CD8-positive, alpha-beta memory T cell (primary cell): ENCODE measurements at regions not wholly inside any gene's neighbourhood (a gene's known extent, or its start where the extent isn't known, plus 50 kb on each side); places are given as distances from the start of the nearest gene placed in this dataset.

Experiments used
- CTCF ChIA-PET: fragments of 350-600 bp; sonication (Branson Sonifier 250); formaldehyde crosslinking; loops from one replicate; lab custom pipeline; 2021; ENCODE audit warnings: antibody characterized with exemption; lab: Charles Lee
- POLR2A ChIA-PET: fragments of 350-600 bp; sonication (Branson Sonifier 250); formaldehyde crosslinking; loops from one replicate; lab custom pipeline; 2021; ENCODE audit warnings: antibody characterized with exemption; lab: Charles Lee
- DNase-seq, 5 donors: peaks; one replicate each; pipeline versions ENCODE4 v3.0.0 to v3.0.0-alpha.2; 2020 to 2022; ENCODE audit warnings: mixed read lengths in 1 of 5
- H3K27ac ChIP-seq: one replicate; pipeline ENCODE4 v1.7.0; 2013; ENCODE audit warnings: low read depth, mild to moderate bottlenecking, low read length, moderate library complexity
- H3K27me3 ChIP-seq: 2 replicates; pipeline ENCODE4 v1.7.0; 2013; ENCODE audit warnings: low read length, mild to moderate bottlenecking; ENCODE audit not compliant: insufficient read depth, poor library complexity, severe bottlenecking
- H3K36me3 ChIP-seq: 2 replicates; pipeline ENCODE4 v1.7.0; 2013; ENCODE audit warnings: mild to moderate bottlenecking, low read length, moderate library complexity; ENCODE audit not compliant: insufficient read depth
- H3K4me1 ChIP-seq: 2 replicates; pipeline ENCODE4 v1.7.0; 2013; ENCODE audit warnings: mild to moderate bottlenecking, low read length, moderate library complexity; ENCODE audit not compliant: insufficient read depth
- H3K4me3 ChIP-seq: 2 replicates; pipeline ENCODE4 v1.7.0; 2013; ENCODE audit warnings: mild to moderate bottlenecking, low read length
- H3K9me3 ChIP-seq: 2 replicates; pipeline ENCODE4 v1.7.0; 2013; ENCODE audit warnings: mild to moderate bottlenecking, low read length
- H3K27ac Mint-ChIP-seq, 8 donors: one replicate each; pipeline ENCODE4 v1.8.0; 2020 to 2021; ENCODE audit warnings: mixed read lengths in 8 of 8, mild to moderate bottlenecking in 6 of 8, inconsistent platforms in 3 of 8, moderate library complexity in 3 of 8
- H3K27me3 Mint-ChIP-seq, 2 donors: one replicate each; pipeline ENCODE4 v1.8.0; 2020 to 2021; ENCODE audit warnings: mixed read lengths in 2 of 2, mild to moderate bottlenecking in 1 of 2, moderate library complexity in 1 of 2
- H3K36me3 Mint-ChIP-seq, 3 donors: one replicate each; pipeline ENCODE4 v1.8.0; 2020 to 2021; ENCODE audit warnings: mixed read lengths in 3 of 3, inconsistent platforms in 1 of 3, mild to moderate bottlenecking in 1 of 3
- H3K4me1 Mint-ChIP-seq, 3 donors: one replicate each; pipeline ENCODE4 v1.8.0; 2020 to 2021; ENCODE audit warnings: mixed read lengths in 3 of 3, inconsistent platforms in 1 of 3, mild to moderate bottlenecking in 1 of 3
- H3K4me3 Mint-ChIP-seq, 7 donors: one replicate each; pipeline ENCODE4 v1.8.0; 2020 to 2021; ENCODE audit warnings: mixed read lengths in 7 of 7, mild to moderate bottlenecking in 6 of 7, moderate library complexity in 4 of 7, inconsistent platforms in 2 of 7
- H3K9me3 Mint-ChIP-seq, 5 donors: one replicate each; pipeline ENCODE4 v1.8.0; 2020 to 2022; ENCODE audit warnings: mixed read lengths in 5 of 5, mild to moderate bottlenecking in 3 of 5, moderate library complexity in 2 of 5, inconsistent platforms in 1 of 5

GRCh38 chr14:83331513-83331912 is 1797.9 kb upstream of the SEL1L start:
- ChIA-PET CTCF (no interaction called here), POLR2A (no interaction called here)
- H3K4me1 Mint-ChIP-seq, result no peaks in the 10 kb centered on the region
- no peaks in the 10 kb centered on the region for H3K9me3 ChIP-seq
- peaks cover 0 to 32% (median 15%) of the 10 kb centered on the region in 5 donors for H3K9me3 Mint-ChIP-seq
- no peak overlapping the region for H3K4me3 ChIP-seq
- H3K27ac ChIP-seq, result no peak overlapping the region
- no peaks in the 10 kb centered on the region for H3K36me3 Mint-ChIP-seq
- H3K27me3 Mint-ChIP-seq, result no peaks in the 10 kb centered on the region
- H3K4me3 Mint-ChIP-seq, result no peak overlapping the region
- H3K4me1 ChIP-seq, result no peaks in the 10 kb centered on the region
- H3K27me3 ChIP-seq, result no peaks in the 10 kb centered on the region
- no peak for DNase-seq
- no peaks in the 10 kb centered on the region for H3K36me3 ChIP-seq
- H3K27ac Mint-ChIP-seq, result no peak overlapping the region

DNA sequence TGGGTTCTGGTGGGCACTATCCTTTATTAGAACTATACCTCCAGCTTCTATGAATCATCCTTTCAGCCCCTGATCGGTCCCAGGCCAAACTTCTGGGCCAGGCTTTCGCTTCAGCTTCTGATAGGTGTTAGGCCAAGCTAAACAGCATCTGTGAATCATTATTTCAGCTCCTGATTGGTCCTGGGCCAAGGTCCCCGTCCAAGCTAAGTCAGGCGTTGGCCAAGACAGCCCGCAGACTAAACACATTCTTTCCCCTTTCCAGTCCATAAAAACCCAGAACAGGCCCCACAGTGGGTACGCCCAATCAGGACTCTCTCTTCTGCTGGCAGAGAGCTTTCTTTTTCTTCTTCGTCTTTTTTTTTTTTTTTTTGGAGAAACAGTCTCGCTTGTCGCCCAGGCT is 1808.9 kb upstream of the SEL1L start:
- no peaks in the 10 kb centered on the region for H3K27me3 ChIP-seq
- H3K4me3 Mint-ChIP-seq, result no peak overlapping the region
- no peaks in the 10 kb centered on the region for H3K4me1 ChIP-seq
- no peaks in the 10 kb centered on the region for H3K9me3 ChIP-seq
- H3K4me1 Mint-ChIP-seq, result no peaks in the 10 kb centered on the region
- no peak overlapping the region for H3K4me3 ChIP-seq
- no peak overlapping the region for H3K27ac Mint-ChIP-seq
- DNase-seq, result no peak
- no peak overlapping the region for H3K27ac ChIP-seq
- H3K36me3 Mint-ChIP-seq, result no peaks in the 10 kb centered on the region
- H3K9me3 Mint-ChIP-seq, result peaks cover 0 to 47% (median 15%) of the 10 kb centered on the region in 5 donors
- ChIA-PET CTCF (no interaction called here), POLR2A (no interaction called here)
- no peaks in the 10 kb centered on the region for H3K27me3 Mint-ChIP-seq
- H3K36me3 ChIP-seq, result no peaks in the 10 kb centered on the region

- H3K36me3 ChIP-seq, result no peaks in the 10 kb centered on the region
- Mint-ChIP-seq H3K27ac (no peak overlapping the region), H3K27me3 (no peaks in the 10 kb centered on the region), H3K36me3 (no peaks in the 10 kb centered on the region), H3K9me3 (peaks cover 3 to 42% (median 11%) of the 10 kb centered on the region in 5 donors), H3K4me3 (no peak overlapping the region), H3K4me1 (no peaks in the 10 kb centered on the region)
- H3K9me3 ChIP-seq, result no peaks in the 10 kb centered on the region
- ChIA-PET POLR2A (no interaction called here), CTCF (no interaction called here)
- DNase-seq, result no peak
- no peak overlapping the region for H3K27ac ChIP-seq
- H3K4me3 ChIP-seq, result no peak overlapping the region
- H3K27me3 ChIP-seq, result no peaks in the 10 kb centered on the region
- no peaks in the 10 kb centered on the region for H3K4me1 ChIP-seq
Measured at GRCh38 chr14:83347874-83348273, 1814.2 kb upstream of the SEL1L start.

GRCh38 chr14:83355609-83356008 is 1822.0 kb upstream of the SEL1L start:
- CTCF ChIA-PET, result no interaction called here
- no peaks in the 10 kb centered on the region for H3K9me3 ChIP-seq
- Mint-ChIP-seq H3K4me1 (no peaks in the 10 kb centered on the region), H3K27ac (no peak overlapping the region), H3K9me3 (peaks cover 3 to 37% (median 13%) of the 10 kb centered on the region in 5 donors), H3K27me3 (no peaks in the 10 kb centered on the region), H3K36me3 (no peaks in the 10 kb centered on the region), H3K4me3 (no peak overlapping the region)
- H3K27me3 ChIP-seq, result no peaks in the 10 kb centered on the region
- H3K4me1 ChIP-seq, result no peaks in the 10 kb centered on the region
- DNase-seq, result no peak
- no peak overlapping the region for H3K27ac ChIP-seq
- no peak overlapping the region for H3K4me3 ChIP-seq
- H3K36me3 ChIP-seq, result no peaks in the 10 kb centered on the region
- POLR2A ChIA-PET, result no interaction called here

DNA sequence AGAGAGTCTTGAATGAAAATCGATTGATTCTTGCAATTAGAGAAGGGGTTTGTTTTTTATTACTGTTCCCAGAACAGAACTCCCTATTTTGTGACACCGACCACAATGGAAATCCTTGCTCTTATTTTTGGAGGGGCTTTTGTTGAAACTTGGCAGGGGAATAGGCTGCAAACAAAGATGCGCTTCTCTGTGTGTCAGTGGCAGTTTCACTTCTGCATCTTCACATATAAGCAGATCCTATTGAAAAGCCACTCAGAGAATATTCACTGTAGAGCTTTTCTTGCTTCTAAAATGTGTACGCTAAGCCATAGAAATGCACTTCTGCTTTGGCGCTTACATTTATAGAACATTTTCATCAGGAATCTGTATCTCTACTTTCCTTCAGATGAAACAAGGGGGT is 1822.4 kb upstream of the SEL1L start:
- no peaks in the 10 kb centered on the region for H3K27me3 Mint-ChIP-seq
- peaks cover 2 to 34% (median 13%) of the 10 kb centered on the region in 5 donors for H3K9me3 Mint-ChIP-seq
- ChIA-PET POLR2A (no interaction called here), CTCF (no interaction called here)
- no peak overlapping the region for H3K4me3 Mint-ChIP-seq
- H3K4me1 ChIP-seq, result no peaks in the 10 kb centered on the region
- H3K4me3 ChIP-seq, result no peak overlapping the region
- no peaks in the 10 kb centered on the region for H3K36me3 ChIP-seq
- no peak overlapping the region for H3K27ac ChIP-seq
- no peaks in the 10 kb centered on the region for H3K4me1 Mint-ChIP-seq
- no peak overlapping the region for H3K27ac Mint-ChIP-seq
- no peaks in the 10 kb centered on the region for H3K9me3 ChIP-seq
- H3K36me3 Mint-ChIP-seq, result no peaks in the 10 kb centered on the region
- no peak for DNase-seq
- H3K27me3 ChIP-seq, result no peaks in the 10 kb centered on the region

DNA sequence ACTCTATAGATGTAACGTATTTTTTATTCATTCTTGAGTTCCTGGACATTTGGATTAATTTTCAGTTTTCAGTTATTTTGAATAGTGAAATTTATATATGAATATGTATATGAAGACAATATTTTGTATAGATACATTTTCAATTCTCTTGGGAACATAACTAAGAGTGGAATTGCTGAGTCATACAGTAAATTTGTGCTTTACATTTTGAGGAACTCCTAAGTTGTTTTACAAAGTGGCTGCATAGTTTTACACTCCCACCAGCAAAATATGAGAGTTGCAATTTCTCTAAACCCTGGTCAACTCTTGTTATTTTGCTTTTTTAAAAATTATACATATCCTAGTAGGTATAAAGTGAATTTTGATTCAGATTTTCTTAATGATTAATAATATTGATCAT is 1838.6 kb upstream of the SEL1L start:
- POLR2A ChIA-PET, result no interaction called here
- peaks cover 4 to 45% (median 20%) of the 10 kb centered on the region in 5 donors for H3K9me3 Mint-ChIP-seq
- no peak overlapping the region for H3K27ac Mint-ChIP-seq
- H3K36me3 ChIP-seq, result no peaks in the 10 kb centered on the region
- CTCF ChIA-PET, result no interaction called here
- H3K4me3 ChIP-seq, result no peak overlapping the region
- H3K9me3 ChIP-seq, result no peaks in the 10 kb centered on the region
- no peaks in the 10 kb centered on the region for H3K27me3 Mint-ChIP-seq
- no peaks in the 10 kb centered on the region for H3K4me1 Mint-ChIP-seq
- H3K4me1 ChIP-seq, result no peaks in the 10 kb centered on the region
- DNase-seq, result no peak
- H3K27me3 ChIP-seq, result no peaks in the 10 kb centered on the region
- no peaks in the 10 kb centered on the region for H3K36me3 Mint-ChIP-seq
- no peak overlapping the region for H3K4me3 Mint-ChIP-seq
- no peak overlapping the region for H3K27ac ChIP-seq

GRCh38 chr14:83379436-83379835 is 1845.8 kb upstream of the SEL1L start:
- H3K27me3 Mint-ChIP-seq, result no peaks in the 10 kb centered on the region
- H3K4me3 Mint-ChIP-seq, result no peak overlapping the region
- ChIA-PET POLR2A (no interaction called here), CTCF (no interaction called here)
- H3K4me1 Mint-ChIP-seq, result no peaks in the 10 kb centered on the region
- no peaks in the 10 kb centered on the region for H3K36me3 Mint-ChIP-seq
- H3K9me3 ChIP-seq, result peaks cover 5% of the 10 kb centered on the region
- no peaks in the 10 kb centered on the region for H3K4me1 ChIP-seq
- H3K36me3 ChIP-seq, result no peaks in the 10 kb centered on the region
- H3K9me3 Mint-ChIP-seq, result peaks cover 12 to 49% (median 15%) of the 10 kb centered on the region in 5 donors
- DNase-seq, result no peak
- no peak overlapping the region for H3K27ac ChIP-seq
- no peak overlapping the region for H3K27ac Mint-ChIP-seq
- no peaks in the 10 kb centered on the region for H3K27me3 ChIP-seq
- no peak overlapping the region for H3K4me3 ChIP-seq

DNA sequence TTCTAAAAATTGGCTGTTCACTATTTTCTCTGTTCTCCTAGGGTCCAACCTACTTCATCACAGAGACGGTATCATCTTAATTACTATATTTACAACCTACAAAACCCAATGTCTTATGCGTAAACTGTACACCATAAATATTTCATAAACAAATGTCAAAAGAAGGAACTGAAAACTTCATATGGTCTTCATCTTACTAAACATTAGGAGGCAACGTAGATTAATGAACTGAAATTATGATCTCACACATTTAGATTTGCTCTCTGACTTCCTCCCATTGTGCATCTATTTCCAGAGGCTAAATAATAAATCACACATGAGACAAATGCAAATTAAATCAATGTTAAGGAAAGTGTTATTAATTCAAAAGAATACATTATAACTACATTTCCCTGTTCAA is 1850.6 kb upstream of the SEL1L start:
- H3K36me3 Mint-ChIP-seq, result no peaks in the 10 kb centered on the region
- H3K27me3 ChIP-seq, result no peaks in the 10 kb centered on the region
- H3K27ac Mint-ChIP-seq, result no peak overlapping the region
- no peak overlapping the region for H3K4me3 ChIP-seq
- peaks cover 5% of the 10 kb centered on the region for H3K9me3 ChIP-seq
- H3K4me1 ChIP-seq, result no peaks in the 10 kb centered on the region
- DNase-seq, result no peak
- peaks cover 8 to 45% (median 19%) of the 10 kb centered on the region in 5 donors for H3K9me3 Mint-ChIP-seq
- ChIA-PET POLR2A (no interaction called here), CTCF (no interaction called here)
- no peaks in the 10 kb centered on the region for H3K27me3 Mint-ChIP-seq
- no peaks in the 10 kb centered on the region for H3K4me1 Mint-ChIP-seq
- no peak overlapping the region for H3K27ac ChIP-seq
- no peak overlapping the region for H3K4me3 Mint-ChIP-seq
- no peaks in the 10 kb centered on the region for H3K36me3 ChIP-seq

DNA sequence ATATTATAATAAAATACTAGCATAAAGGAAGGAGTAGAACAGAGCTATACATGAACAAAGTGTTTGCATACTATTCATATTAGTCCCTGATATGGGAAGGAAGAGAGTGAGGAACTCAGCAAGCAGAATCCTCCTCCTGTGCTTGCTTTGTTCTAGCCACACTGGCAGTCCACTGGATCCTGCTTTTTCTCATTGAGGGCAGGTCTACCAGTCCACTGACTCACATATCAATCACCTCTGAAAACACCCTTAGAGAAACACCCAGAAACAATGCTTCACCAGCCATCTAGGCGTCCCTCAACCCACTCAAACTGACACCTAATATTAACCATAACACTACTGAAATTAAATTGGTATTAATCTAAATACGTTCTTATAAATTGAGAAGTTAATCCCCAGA is 1861.7 kb upstream of the SEL1L start:
- H3K4me1 ChIP-seq, result no peaks in the 10 kb centered on the region
- no peaks in the 10 kb centered on the region for H3K27me3 Mint-ChIP-seq
- no peak overlapping the region for H3K4me3 Mint-ChIP-seq
- DNase-seq, result no peak
- H3K4me3 ChIP-seq, result no peak overlapping the region
- CTCF ChIA-PET, result no interaction called here
- H3K27ac Mint-ChIP-seq, result no peak overlapping the region
- peaks cover 3 to 19% (median 6%) of the 10 kb centered on the region in 5 donors for H3K9me3 Mint-ChIP-seq
- H3K9me3 ChIP-seq, result no peaks in the 10 kb centered on the region
- no peaks in the 10 kb centered on the region for H3K4me1 Mint-ChIP-seq
- H3K36me3 Mint-ChIP-seq, result no peaks in the 10 kb centered on the region
- H3K27ac ChIP-seq, result no peak overlapping the region
- POLR2A ChIA-PET, result no interaction called here
- no peaks in the 10 kb centered on the region for H3K27me3 ChIP-seq
- H3K36me3 ChIP-seq, result no peaks in the 10 kb centered on the region
